HG03175 (cell line): ENCODE measurements at regions not wholly inside any gene's neighbourhood (a gene's known extent, or its start where the extent isn't known, plus 50 kb on each side); places are given as distances from the start of the nearest gene placed in this dataset.
A peak's percentile ranks its signal among the peaks of the same experiment; 100 is the strongest.
"Not testable (repeated sequence)": the region's sequence is repeated elsewhere in the genome, so short reads cannot be mapped to it uniquely, and the experiment has no call there.

Experiments used
- ATAC-seq: cut with Tn5 transposase; IDR thresholded peaks from one replicate; pipeline ENCODE4 v1.9.1; 2021; ENCODE audit warnings: mild to moderate bottlenecking, moderate library complexity; ENCODE audit not compliant: unreplicated experiment

- ATAC-seq = no peak
These were observed 109.0 kb downstream of the ANXA3 start for GRCh38 chr4:78660559-78660958.

GRCh38 chr4:78661086-78661690 is 109.6 kb downstream of the ANXA3 start:
- ATAC-seq = no peak

DNA sequence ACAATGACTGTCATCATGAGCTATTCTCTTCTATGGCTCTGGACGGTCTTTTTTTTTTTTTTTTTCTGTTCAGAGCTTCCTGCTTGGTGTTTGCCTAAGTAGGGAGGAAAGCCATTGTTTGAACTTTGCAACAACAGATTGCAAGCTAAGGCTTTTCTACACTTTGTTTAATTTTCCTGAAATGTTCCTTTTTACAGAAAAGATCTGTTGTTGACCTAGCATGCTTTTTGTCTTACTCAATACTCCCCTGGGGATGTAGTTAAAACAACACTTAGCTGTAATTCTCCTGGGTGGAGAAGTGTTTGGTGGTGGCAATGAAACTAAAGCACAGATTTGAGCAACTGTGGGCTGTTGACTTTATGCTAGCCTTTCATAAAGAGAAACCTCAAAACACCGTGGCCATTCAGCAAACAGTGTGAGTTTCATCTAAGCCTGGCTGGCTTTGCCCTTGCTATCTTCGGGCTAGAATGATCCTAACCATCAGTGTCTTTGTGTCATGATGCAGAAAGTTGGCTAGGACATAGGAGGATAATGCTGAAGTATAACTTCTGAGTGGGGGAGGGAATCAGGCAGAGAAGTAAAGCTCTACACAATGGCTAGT is 110.5 kb downstream of the ANXA3 start:
- peak; percentile 87 for ATAC-seq

DNA sequence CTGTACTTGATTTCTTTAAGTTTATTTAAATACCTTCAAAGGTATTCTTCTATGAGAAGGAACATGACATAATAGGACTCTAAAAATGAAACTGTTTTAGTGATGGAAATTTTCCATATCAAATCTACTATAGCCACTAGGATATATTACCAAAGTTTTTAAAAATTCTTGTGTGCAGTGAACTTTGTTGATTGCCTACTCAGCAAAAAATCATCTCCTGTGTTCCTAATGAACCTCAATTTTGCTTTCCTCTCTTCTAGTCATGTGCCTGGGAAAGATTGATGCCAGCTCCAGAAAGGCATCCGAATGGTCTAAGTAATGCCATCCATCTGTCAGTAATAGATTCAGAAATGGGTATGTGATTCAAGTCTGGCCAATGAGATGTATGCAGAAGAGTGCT is 111.1 kb downstream of the ANXA3 start:
- ATAC-seq = no peak

- ATAC-seq = not testable (repeated sequence)
These were observed 111.9 kb upstream of the BMP2K start for GRCh38 chr4:78664296-78664695.

GRCh38 chr4:78665216-78665770 is 110.9 kb upstream of the BMP2K start:
- ATAC-seq = no peak

GRCh38 chr4:78666830-78667258 is 109.3 kb upstream of the BMP2K start:
- ATAC-seq = no peak

GRCh38 chr4:78667325-78667724 is 108.8 kb upstream of the BMP2K start:
- ATAC-seq = no peak

- ATAC-seq = peak; percentile 76
These were observed 108.4 kb upstream of the BMP2K start for GRCh38 chr4:78667764-78668163.

- no peak for ATAC-seq
These were observed 106.7 kb upstream of the BMP2K start for GRCh38 chr4:78669453-78669852.

- no peak for ATAC-seq
These were observed 104.0 kb upstream of the BMP2K start for GRCh38 chr4:78671903-78672815.

GRCh38 chr4:78673337-78673736 is 102.8 kb upstream of the BMP2K start:
- no peak for ATAC-seq

GRCh38 chr4:78675325-78675724 is 100.8 kb upstream of the BMP2K start:
- ATAC-seq = no peak

GRCh38 chr4:78682070-78682469 is 94.1 kb upstream of the BMP2K start:
- no peak for ATAC-seq

DNA sequence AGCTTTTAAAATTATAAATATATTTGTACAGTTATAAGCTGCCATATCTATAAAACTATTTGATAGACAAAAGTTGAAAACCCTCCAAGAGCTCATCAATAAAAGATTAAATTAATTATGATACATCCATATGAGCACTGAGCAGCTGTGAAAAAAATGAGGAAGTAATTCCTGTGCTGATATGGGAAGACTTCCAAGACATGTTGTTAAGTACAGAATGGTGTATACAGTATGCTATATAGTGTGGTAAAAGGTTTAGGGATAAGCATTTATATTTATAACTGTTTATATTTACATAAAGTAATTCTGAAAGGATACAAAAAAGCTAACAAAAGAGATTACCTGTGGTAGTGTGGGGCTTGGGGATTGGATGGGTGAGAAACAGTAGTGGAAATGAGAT is 92.8 kb upstream of the BMP2K start:
- ATAC-seq = no peak

- ATAC-seq = no peak
These were observed 91.6 kb upstream of the BMP2K start for GRCh38 chr4:78684325-78685079.

GRCh38 chr4:78687818-78688217 is 88.3 kb upstream of the BMP2K start:
- ATAC-seq = no peak

DNA sequence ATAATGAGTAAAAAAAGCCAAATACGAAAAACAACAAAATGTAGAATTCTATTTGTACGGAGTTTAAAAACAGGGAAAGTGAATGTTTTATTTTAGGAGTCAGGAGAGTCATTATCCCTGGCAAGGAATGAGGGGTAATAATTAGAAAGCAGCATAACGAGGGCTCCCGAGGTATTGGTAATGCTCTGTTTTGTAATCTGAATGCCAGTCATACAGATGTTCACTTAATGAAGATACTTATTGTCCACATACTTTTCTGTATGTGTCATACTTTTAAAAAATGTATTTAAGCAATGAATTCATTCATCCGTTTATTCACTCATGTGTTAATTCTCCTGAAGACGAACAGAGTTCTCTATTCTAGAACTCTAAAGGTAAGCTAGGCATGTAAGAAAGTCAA is 87.8 kb upstream of the BMP2K start:
- no peak for ATAC-seq

DNA sequence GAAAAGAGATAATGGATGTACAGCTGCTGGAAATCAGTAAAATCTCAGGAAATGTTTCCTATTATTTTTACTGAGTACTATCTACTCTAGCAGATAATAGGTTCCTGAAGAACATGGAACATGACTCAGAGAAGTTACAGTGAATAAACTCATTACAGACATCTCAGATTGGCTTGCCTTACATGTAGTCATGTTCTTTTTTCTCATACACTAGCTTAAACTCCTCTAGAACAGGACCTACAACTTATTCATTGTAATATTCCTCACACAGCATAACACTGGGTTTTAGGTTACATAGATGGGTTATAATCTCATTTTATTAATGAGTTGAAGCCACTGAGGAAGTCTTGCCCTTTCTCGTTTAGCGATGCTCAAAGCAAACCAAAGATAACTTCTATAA is 86.9 kb upstream of the BMP2K start:
- no peak for ATAC-seq

DNA sequence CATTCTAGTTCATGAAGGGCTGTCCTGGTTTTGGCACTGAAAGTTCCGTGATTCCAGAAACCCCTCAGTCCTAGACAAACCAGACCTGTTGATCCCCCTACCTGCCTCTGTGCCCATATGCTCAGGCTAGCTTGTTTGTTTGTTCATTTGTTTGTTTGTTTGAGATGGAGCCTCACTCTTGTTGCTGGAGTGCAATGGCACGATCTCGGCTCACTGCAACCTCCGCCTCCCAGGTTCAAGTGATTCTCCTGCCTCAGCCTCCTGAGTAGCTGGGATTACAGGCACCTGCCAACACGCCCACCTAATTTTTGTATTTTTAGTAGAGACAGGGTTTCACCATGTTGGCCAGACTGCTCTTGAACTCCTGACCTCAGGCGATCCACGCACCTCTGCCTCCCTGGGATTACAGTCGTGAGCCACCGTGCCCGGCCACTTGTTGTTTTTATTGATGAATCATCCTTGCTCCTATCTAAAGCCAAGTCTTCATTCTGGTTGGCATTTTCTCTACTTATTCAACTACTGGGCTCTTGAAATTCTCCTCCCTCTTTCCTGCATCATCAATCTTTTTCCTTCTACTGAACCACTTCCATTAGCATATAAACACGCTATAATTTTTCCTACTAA is 86.3 kb upstream of the BMP2K start:
- no peak for ATAC-seq
